K562 (cell line): ENCODE measurements at regions not wholly inside any gene's neighbourhood (a gene's known extent, or its start where the extent isn't known, plus 50 kb on each side); places are given as distances from the start of the nearest gene placed in this dataset.

Source experiments
- HDGF ChIP-seq: fragments of 450-650 bp; IDR thresholded peaks from 2 replicates; pipeline ENCODE4 v1.6.1; 2016
- KLF6 ChIP-seq: fragments of 250-450 bp; sonication (Bioruptor Pico); IDR thresholded peaks from 2 replicates; pipeline ENCODE4 v1.4.0; 2020; ENCODE audit warnings: mild to moderate bottlenecking, moderate library complexity, borderline replicate concordance
- NFRKB ChIP-seq: fragments of 450-650 bp; IDR thresholded peaks from 2 replicates; pipeline ENCODE4 v1.6.1; 2016; ENCODE audit warnings: low read depth
- POLR2A ChIP-seq: fragments of 450-650 bp; conservative IDR thresholded peaks from 2 replicates; pipeline ENCODE4 v1.6.1; 2016
- RBM14 ChIP-seq: fragments of 200-400 bp; formaldehyde crosslinking; IDR thresholded peaks from 2 replicates; pipeline ENCODE4 v1.6.1; 2018; ENCODE audit warnings: low read depth, mild to moderate bottlenecking, low read length, moderate library complexity, borderline replicate concordance; ENCODE audit not compliant: insufficient read depth
- RCOR1 ChIP-seq, 2 experiments: IDR thresholded peaks; 2 replicates each; pipeline ENCODE4 v1.6.1; 2012; ENCODE audit warnings: low read depth in 2 of 2, low read length in 2 of 2, borderline replicate concordance in 1 of 2, improper control_type of control experiment in 1 of 2
- SMAD3 ChIP-seq: fragments of 450-650 bp; formaldehyde crosslinking; conservative IDR thresholded peaks from 2 replicates; pipeline ENCODE4 v1.4.0; 2020; ENCODE audit warnings: mild to moderate bottlenecking
- TGIF2 ChIP-seq: sonication (generic); formaldehyde crosslinking; IDR thresholded peaks from 2 replicates; pipeline ENCODE4 v1.8.1; 2022; ENCODE audit warnings: mild to moderate bottlenecking, missing genetic modification reagents, moderate library complexity
- ZNF324 ChIP-seq: fragments of 250-450 bp; sonication (Bioruptor Pico); IDR thresholded peaks from 2 replicates; pipeline ENCODE4 v1.4.0; 2020; ENCODE audit warnings: mild to moderate bottlenecking
- TF ChIP-seq, protein P1 (sequence below), 3 experiments: IDR thresholded peaks in 2 of 3; conservative IDR thresholded peaks in 1 of 3; 2 replicates each; pipeline ENCODE4 v1.5.1; 2011 to 2012; ENCODE audit warnings: low read length in 3 of 3, mild to moderate bottlenecking in 3 of 3, control low read depth in 2 of 3, improper control_type of control experiment in 1 of 3, inconsistent platforms in 1 of 3, low read depth in 1 of 3, mixed read lengths in 1 of 3, moderate library complexity in 1 of 3; ENCODE audit not compliant: insufficient read depth in 2 of 3
- TF ChIP-seq, protein P2 (sequence below): sonication (generic); formaldehyde crosslinking; IDR thresholded peaks from 2 replicates; pipeline ENCODE4 v1.8.0; 2023; ENCODE audit warnings: mild to moderate bottlenecking, missing genetic modification reagents
- TF ChIP-seq, protein P3 (sequence below): fragments of 450-650 bp; IDR thresholded peaks from 2 replicates; pipeline ENCODE4 v1.6.1; 2016
- TF ChIP-seq, protein P4 (sequence below): sonication (generic); formaldehyde crosslinking; IDR thresholded peaks from 2 replicates; pipeline ENCODE4 v1.9.0; 2022; ENCODE audit warnings: mild to moderate bottlenecking, missing genetic modification reagents

DNA sequence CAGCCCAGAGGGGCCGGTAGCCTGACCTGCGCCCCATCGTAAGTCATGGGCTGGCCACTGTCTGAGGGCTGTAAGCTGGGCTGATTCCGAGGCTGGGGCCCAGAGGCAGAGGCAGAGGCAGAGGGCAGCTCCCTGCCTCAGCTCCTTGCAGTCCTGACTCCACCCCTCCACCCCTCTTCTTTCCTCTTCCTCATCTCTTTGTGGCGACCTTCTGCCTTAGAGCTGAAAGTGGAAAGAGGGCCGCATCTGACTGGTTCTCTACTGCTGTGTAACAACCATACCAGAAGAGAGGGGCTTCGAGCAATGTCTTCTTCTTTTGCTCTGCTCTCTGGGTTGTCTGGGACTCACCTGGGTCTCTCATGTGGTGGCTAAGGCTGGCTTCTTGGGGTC is 179.1 kb downstream of the RPS24 start:
- TF ChIP-seq, protein P1, sequence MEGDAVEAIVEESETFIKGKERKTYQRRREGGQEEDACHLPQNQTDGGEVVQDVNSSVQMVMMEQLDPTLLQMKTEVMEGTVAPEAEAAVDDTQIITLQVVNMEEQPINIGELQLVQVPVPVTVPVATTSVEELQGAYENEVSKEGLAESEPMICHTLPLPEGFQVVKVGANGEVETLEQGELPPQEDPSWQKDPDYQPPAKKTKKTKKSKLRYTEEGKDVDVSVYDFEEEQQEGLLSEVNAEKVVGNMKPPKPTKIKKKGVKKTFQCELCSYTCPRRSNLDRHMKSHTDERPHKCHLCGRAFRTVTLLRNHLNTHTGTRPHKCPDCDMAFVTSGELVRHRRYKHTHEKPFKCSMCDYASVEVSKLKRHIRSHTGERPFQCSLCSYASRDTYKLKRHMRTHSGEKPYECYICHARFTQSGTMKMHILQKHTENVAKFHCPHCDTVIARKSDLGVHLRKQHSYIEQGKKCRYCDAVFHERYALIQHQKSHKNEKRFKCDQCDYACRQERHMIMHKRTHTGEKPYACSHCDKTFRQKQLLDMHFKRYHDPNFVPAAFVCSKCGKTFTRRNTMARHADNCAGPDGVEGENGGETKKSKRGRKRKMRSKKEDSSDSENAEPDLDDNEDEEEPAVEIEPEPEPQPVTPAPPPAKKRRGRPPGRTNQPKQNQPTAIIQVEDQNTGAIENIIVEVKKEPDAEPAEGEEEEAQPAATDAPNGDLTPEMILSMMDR (IDR thresholded peaks at IDR 0.05 in 2 of 3, conservative IDR thresholded peaks at IDR 0.05 in 1 of 3; ENCODE audit: insufficient read depth in 2 of 3, low read depth in 1 of 3, low read length in 3 of 3) = no peak
- TF ChIP-seq KLF6 (CRISPR knock-in tag) (no peak), ZNF324 (CRISPR knock-in tag) (no peak), SMAD3 (no peak), RCOR1 (IDR thresholded peaks at IDR 0.05; ENCODE audit: borderline replicate concordance in 1 of 2, low read depth in 2 of 2, low read length in 2 of 2) (no peak), HDGF (no peak), RBM14 (no peak), TGIF2 (no peak), NFRKB (no peak), POLR2A (no peak)
- TF ChIP-seq, protein P2, sequence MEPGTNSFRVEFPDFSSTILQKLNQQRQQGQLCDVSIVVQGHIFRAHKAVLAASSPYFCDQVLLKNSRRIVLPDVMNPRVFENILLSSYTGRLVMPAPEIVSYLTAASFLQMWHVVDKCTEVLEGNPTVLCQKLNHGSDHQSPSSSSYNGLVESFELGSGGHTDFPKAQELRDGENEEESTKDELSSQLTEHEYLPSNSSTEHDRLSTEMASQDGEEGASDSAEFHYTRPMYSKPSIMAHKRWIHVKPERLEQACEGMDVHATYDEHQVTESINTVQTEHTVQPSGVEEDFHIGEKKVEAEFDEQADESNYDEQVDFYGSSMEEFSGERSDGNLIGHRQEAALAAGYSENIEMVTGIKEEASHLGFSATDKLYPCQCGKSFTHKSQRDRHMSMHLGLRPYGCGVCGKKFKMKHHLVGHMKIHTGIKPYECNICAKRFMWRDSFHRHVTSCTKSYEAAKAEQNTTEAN (CRISPR knock-in tag) = no peak
- TF ChIP-seq, protein P3, sequence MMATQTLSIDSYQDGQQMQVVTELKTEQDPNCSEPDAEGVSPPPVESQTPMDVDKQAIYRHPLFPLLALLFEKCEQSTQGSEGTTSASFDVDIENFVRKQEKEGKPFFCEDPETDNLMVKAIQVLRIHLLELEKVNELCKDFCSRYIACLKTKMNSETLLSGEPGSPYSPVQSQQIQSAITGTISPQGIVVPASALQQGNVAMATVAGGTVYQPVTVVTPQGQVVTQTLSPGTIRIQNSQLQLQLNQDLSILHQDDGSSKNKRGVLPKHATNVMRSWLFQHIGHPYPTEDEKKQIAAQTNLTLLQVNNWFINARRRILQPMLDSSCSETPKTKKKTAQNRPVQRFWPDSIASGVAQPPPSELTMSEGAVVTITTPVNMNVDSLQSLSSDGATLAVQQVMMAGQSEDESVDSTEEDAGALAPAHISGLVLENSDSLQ = no peak
- TF ChIP-seq, protein P4, sequence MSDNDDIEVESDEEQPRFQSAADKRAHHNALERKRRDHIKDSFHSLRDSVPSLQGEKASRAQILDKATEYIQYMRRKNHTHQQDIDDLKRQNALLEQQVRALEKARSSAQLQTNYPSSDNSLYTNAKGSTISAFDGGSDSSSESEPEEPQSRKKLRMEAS (CRISPR knock-in tag) = no peak
